ENCODE measurements at regions not wholly inside any gene's neighbourhood (a gene's known extent, or its start where the extent isn't known, plus 50 kb on each side); places are given as distances from the start of the nearest gene placed in this dataset.

- Histone ChIP-seq H3K4me3 (ENCODE audit: low read depth in 1 of 2, low read length in 1 of 2) (no peak overlapping the region), H3K27me3 (no peaks in the 10 kb centered on the region), H3K27ac (no peak overlapping the region), H3K9me3 (no peaks in the 10 kb centered on the region), H3K4me1 (ENCODE audit: control insufficient read depth in 1 of 2, insufficient read depth in 1 of 2, low read depth in 1 of 2, low read length in 1 of 2) (no peaks in the 10 kb centered on the region), H3K36me3 (no peaks in the 10 kb centered on the region)
- TF ChIP-seq CTCF (IDR thresholded peaks at IDR 0.05) = no peak
These were observed 143.5 kb upstream of the SOX2 start for GRCh38 chr3:181568248-181568647.

- Histone ChIP-seq H3K4me3 (ENCODE audit: low read depth in 1 of 2, low read length in 1 of 2) (no peak overlapping the region), H3K36me3 (no peaks in the 10 kb centered on the region), H3K27me3 (no peaks in the 10 kb centered on the region), H3K4me1 (ENCODE audit: control insufficient read depth in 1 of 2, insufficient read depth in 1 of 2, low read depth in 1 of 2, low read length in 1 of 2) (no peaks in the 10 kb centered on the region), H3K27ac (no peak overlapping the region), H3K9me3 (no peaks in the 10 kb centered on the region)
- TF ChIP-seq CTCF (IDR thresholded peaks at IDR 0.05) = no peak
These were observed 144.2 kb upstream of the SOX2 start for GRCh38 chr3:181567311-181568075.

- Histone ChIP-seq H3K9me3 (no peaks in the 10 kb centered on the region), H3K27ac (no peak overlapping the region), H3K4me1 (ENCODE audit: control insufficient read depth in 1 of 2, insufficient read depth in 1 of 2, low read depth in 1 of 2, low read length in 1 of 2) (no peaks in the 10 kb centered on the region), H3K27me3 (no peaks in the 10 kb centered on the region), H3K36me3 (no peaks in the 10 kb centered on the region), H3K4me3 (ENCODE audit: low read depth in 1 of 2, low read length in 1 of 2) (no peak overlapping the region)
- no peak for TF ChIP-seq CTCF (IDR thresholded peaks at IDR 0.05)
These were observed 146.3 kb upstream of the SOX2 start for GRCh38 chr3:181565416-181565815.

GRCh38 chr3:181564222-181564621 lies 147.5 kb upstream of the SOX2 start:
- Histone ChIP-seq H3K27ac (no peak overlapping the region), H3K9me3 (no peaks in the 10 kb centered on the region), H3K36me3 (no peaks in the 10 kb centered on the region), H3K4me1 (ENCODE audit: control insufficient read depth in 1 of 2, insufficient read depth in 1 of 2, low read depth in 1 of 2, low read length in 1 of 2) (no peaks in the 10 kb centered on the region), H3K4me3 (ENCODE audit: low read depth in 1 of 2, low read length in 1 of 2) (no peak overlapping the region), H3K27me3 (no peaks in the 10 kb centered on the region)
- TF ChIP-seq CTCF (IDR thresholded peaks at IDR 0.05) = no peak

- no peaks in the 10 kb centered on the region for H3K36me3 ChIP-seq
- H3K27ac ChIP-seq = no peak overlapping the region
- no peak for TF ChIP-seq CTCF (IDR thresholded peaks at IDR 0.05)
- H3K4me3 ChIP-seq (ENCODE audit: low read depth in 1 of 2, low read length in 1 of 2) = no peak overlapping the region
- no peaks in the 10 kb centered on the region for H3K27me3 ChIP-seq
- H3K4me1 ChIP-seq (ENCODE audit: control insufficient read depth in 1 of 2, insufficient read depth in 1 of 2, low read depth in 1 of 2, low read length in 1 of 2) = no peaks in the 10 kb centered on the region
- H3K9me3 ChIP-seq = no peaks in the 10 kb centered on the region
These were observed 150.3 kb upstream of the SOX2 start for GRCh38 chr3:181561139-181562031.
